A549 (cell line): ENCODE measurements at regions not wholly inside any gene's neighbourhood (a gene's known extent, or its start where the extent isn't known, plus 50 kb on each side); places are given as distances from the start of the nearest gene placed in this dataset.

Experiments used
- CBX8 ChIP-seq: fragments of 200-600 bp; sonication (generic); IDR thresholded peaks from 2 replicates; pipeline ENCODE4 v1.6.1; 2016
- CTCF ChIP-seq: fragments of >200 bp; sonication (Bioruptor Twin); formaldehyde crosslinking; IDR thresholded peaks from 3 replicates; pipeline ENCODE4 v1.5.1; 2016
- EP300 ChIP-seq, 2 experiments: fragments of >200 bp; sonication (Bioruptor Twin); formaldehyde crosslinking; IDR thresholded peaks; 2 replicates in 1 of 2; 3 replicates in 1 of 2; pipeline ENCODE4 v1.6.1; 2016 to 2017
- JUNB ChIP-seq: fragments of >200 bp; sonication (Bioruptor Twin); formaldehyde crosslinking; IDR thresholded peaks from 2 replicates; pipeline ENCODE4 v1.6.1; 2016
- MAZ ChIP-seq: fragments of 150-350 bp; IDR thresholded peaks from 2 replicates; pipeline ENCODE4 v1.6.1; 2014; ENCODE audit warnings: antibody characterized with exemption, low read depth, low read length, borderline replicate concordance
- RAD21 ChIP-seq, 2 experiments: fragments of >200 bp in 1 of 2; sonication (Bioruptor Twin) in 1 of 2; formaldehyde crosslinking in 1 of 2; IDR thresholded peaks in 1 of 2; conservative IDR thresholded peaks in 1 of 2; 2 replicates in 1 of 2; 3 replicates in 1 of 2; pipeline ENCODE4 v1.6.1; 2012 to 2018; ENCODE audit warnings: inconsistent platforms in 1 of 2
- USF2 ChIP-seq: fragments of 450-650 bp; IDR thresholded peaks from 2 replicates; pipeline ENCODE4 v1.6.1; 2014; ENCODE audit warnings: antibody characterized with exemption
- TF ChIP-seq, protein P1 (sequence below): IDR thresholded peaks from 2 replicates; pipeline ENCODE4 v1.6.1; 2012
- TF ChIP-seq, protein P2 (sequence below): fragments of 200-600 bp; sonication (generic); IDR thresholded peaks from 2 replicates; pipeline ENCODE4 v1.6.1; 2016; ENCODE audit warnings: antibody characterized with exemption, mild to moderate bottlenecking, moderate library complexity

DNA sequence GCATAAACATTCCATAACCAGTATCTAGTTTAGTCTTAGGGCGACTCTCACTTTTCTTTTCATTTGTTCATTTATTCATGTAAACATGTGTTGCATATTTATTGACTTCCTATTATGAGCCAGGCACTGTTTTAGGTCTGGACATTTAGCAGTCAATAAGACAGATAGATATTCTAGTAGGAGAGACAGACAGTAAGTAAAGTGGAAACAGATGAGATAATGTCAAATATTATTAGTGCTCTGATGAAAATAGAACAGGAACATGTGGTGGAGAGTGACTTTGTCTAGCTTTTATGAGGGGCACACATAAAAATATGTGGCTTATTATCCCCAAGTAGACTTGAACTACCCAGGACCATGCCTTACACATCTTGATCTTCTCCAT lies 193.0 kb downstream of the NDFIP2 start:
- TF ChIP-seq RAD21 (conservative IDR thresholded peaks at IDR 0.05 in 1 of 2, IDR thresholded peaks at IDR 0.05 in 1 of 2) = no peak
- no peak for TF ChIP-seq EP300 (IDR thresholded peaks at IDR 0.05)
- TF ChIP-seq JUNB = no peak
- TF ChIP-seq USF2 = no peak
- no peak for TF ChIP-seq CTCF
- TF ChIP-seq, protein P1, sequence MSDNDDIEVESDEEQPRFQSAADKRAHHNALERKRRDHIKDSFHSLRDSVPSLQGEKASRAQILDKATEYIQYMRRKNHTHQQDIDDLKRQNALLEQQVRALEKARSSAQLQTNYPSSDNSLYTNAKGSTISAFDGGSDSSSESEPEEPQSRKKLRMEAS = no peak
- TF ChIP-seq, protein P2, sequence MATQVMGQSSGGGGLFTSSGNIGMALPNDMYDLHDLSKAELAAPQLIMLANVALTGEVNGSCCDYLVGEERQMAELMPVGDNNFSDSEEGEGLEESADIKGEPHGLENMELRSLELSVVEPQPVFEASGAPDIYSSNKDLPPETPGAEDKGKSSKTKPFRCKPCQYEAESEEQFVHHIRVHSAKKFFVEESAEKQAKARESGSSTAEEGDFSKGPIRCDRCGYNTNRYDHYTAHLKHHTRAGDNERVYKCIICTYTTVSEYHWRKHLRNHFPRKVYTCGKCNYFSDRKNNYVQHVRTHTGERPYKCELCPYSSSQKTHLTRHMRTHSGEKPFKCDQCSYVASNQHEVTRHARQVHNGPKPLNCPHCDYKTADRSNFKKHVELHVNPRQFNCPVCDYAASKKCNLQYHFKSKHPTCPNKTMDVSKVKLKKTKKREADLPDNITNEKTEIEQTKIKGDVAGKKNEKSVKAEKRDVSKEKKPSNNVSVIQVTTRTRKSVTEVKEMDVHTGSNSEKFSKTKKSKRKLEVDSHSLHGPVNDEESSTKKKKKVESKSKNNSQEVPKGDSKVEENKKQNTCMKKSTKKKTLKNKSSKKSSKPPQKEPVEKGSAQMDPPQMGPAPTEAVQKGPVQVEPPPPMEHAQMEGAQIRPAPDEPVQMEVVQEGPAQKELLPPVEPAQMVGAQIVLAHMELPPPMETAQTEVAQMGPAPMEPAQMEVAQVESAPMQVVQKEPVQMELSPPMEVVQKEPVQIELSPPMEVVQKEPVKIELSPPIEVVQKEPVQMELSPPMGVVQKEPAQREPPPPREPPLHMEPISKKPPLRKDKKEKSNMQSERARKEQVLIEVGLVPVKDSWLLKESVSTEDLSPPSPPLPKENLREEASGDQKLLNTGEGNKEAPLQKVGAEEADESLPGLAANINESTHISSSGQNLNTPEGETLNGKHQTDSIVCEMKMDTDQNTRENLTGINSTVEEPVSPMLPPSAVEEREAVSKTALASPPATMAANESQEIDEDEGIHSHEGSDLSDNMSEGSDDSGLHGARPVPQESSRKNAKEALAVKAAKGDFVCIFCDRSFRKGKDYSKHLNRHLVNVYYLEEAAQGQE = no peak
- TF ChIP-seq CBX8 = no peak
- TF ChIP-seq MAZ = no peak
